NCI-H1436 treated with DMSO at 0.1 percent for 48 hours (cell line): ENCODE measurements at regions not wholly inside any gene's neighbourhood (a gene's known extent, or its start where the extent isn't known, plus 50 kb on each side); places are given as distances from the start of the nearest gene placed in this dataset.
A peak's percentile ranks its signal among the peaks of the same experiment; 100 is the strongest.

Experiments used
- DNase-seq: peaks from one replicate; lab custom pipeline; 2025; lab: John Stamatoyannopoulos, UW

- DNase-seq: no peak
Observed at GRCh38 chr14:87161502-87161901, 831.5 kb downstream of the GALC start.

GRCh38 chr14:87160989-87161388 lies 832.0 kb downstream of the GALC start:
- DNase-seq: no peak

- no peak for DNase-seq
Observed at GRCh38 chr14:87158283-87158682, 834.7 kb downstream of the GALC start.

- DNase-seq: no peak
Observed at GRCh38 chr14:87156878-87157277, 836.1 kb downstream of the GALC start.

GRCh38 chr14:87155856-87156488 lies 837.0 kb downstream of the GALC start:
- no peak for DNase-seq

- no peak for DNase-seq
Observed at GRCh38 chr14:87153901-87154300, 839.1 kb downstream of the GALC start.

- DNase-seq: no peak
Observed at GRCh38 chr14:87153391-87153790, 839.6 kb downstream of the GALC start.

- no peak for DNase-seq
Observed at GRCh38 chr14:87152693-87153092, 840.3 kb downstream of the GALC start.

- DNase-seq: no peak
Observed at GRCh38 chr14:87149583-87150354, 843.2 kb downstream of the GALC start.

GRCh38 chr14:87148655-87149054 lies 844.3 kb downstream of the GALC start:
- no peak for DNase-seq

- peak; percentile 2 for DNase-seq
Observed at GRCh38 chr14:87142551-87143211, 850.3 kb downstream of the GALC start.

GRCh38 chr14:87141801-87142200 lies 851.2 kb downstream of the GALC start:
- DNase-seq: no peak

- DNase-seq: no peak
Observed at GRCh38 chr14:87139299-87139698, 853.7 kb downstream of the GALC start.

GRCh38 chr14:87133073-87133801 lies 859.7 kb downstream of the GALC start:
- DNase-seq: no peak

- peak; percentile 65 for DNase-seq
Observed at GRCh38 chr14:87131879-87132278, 861.1 kb downstream of the GALC start.

- no peak for DNase-seq
Observed at GRCh38 chr14:87122166-87122565, 870.8 kb downstream of the GALC start.

- no peak for DNase-seq
Observed at GRCh38 chr14:87121716-87122115, 871.3 kb downstream of the GALC start.

GRCh38 chr14:87115234-87115633 lies 877.7 kb downstream of the GALC start:
- DNase-seq: no peak

- no peak for DNase-seq
Observed at GRCh38 chr14:87113286-87113685, 879.7 kb downstream of the GALC start.

- DNase-seq: no peak
Observed at GRCh38 chr14:87111741-87112140, 881.2 kb downstream of the GALC start.

GRCh38 chr14:87111126-87111525 lies 881.9 kb downstream of the GALC start:
- no peak for DNase-seq

- DNase-seq: no peak
Observed at GRCh38 chr14:87109271-87109670, 883.7 kb downstream of the GALC start.

- no peak for DNase-seq
Observed at GRCh38 chr14:87108726-87109125, 884.3 kb downstream of the GALC start.
